HAP-1 (cell line): ENCODE measurements at regions not wholly inside any gene's neighbourhood (a gene's known extent, or its start where the extent isn't known, plus 50 kb on each side); places are given as distances from the start of the nearest gene placed in this dataset.

Experiments used
- DNase-seq, 2 experiments: peaks; one replicate each; pipeline ENCODE4 v3.0.0-alpha.2; 2016 to 2020; ENCODE audit warnings: low spot score in 2 of 2
- H3K27me3 ChIP-seq: fragments of 250-450 bp; sonication (Bioruptor Pico); 2 replicates; pipeline ENCODE4 v1.5.1; 2020; ENCODE audit warnings: low read depth, mild to moderate bottlenecking, moderate library complexity
- H3K36me3 ChIP-seq: fragments of 250-450 bp; sonication (Bioruptor Pico); replicated peaks from 2 replicates; pipeline ENCODE4 v1.5.1; 2020; ENCODE audit warnings: mild to moderate bottlenecking
- H3K4me1 ChIP-seq: fragments of 250-450 bp; sonication (Bioruptor Pico); 2 replicates; pipeline ENCODE4 v1.5.1; 2020; ENCODE audit warnings: mild to moderate bottlenecking
- H3K4me3 ChIP-seq: fragments of 250-450 bp; sonication (Bioruptor Pico); 2 replicates; pipeline ENCODE4 v1.5.1; 2020; ENCODE audit warnings: mild to moderate bottlenecking, moderate library complexity
- H3K9me3 ChIP-seq: fragments of 250-450 bp; sonication (Bioruptor Pico); 2 replicates; pipeline ENCODE4 v1.5.1; 2020; ENCODE audit warnings: mild to moderate bottlenecking, moderate library complexity
- in situ Hi-C: fragments of 300-500 bp; cut with MboI; formaldehyde crosslinking; loops from 3 replicates; pipeline ENCODE4 v1.14.3; 2020; ENCODE audit warnings: low sequenced_read_pairs, inconsistent platforms, mixed read lengths

GRCh38 chr12:93165384-93165932, 212.3 kb upstream of the NUDT4 start:
- Histone ChIP-seq H3K4me1 (peaks cover 10% of the 10 kb centered on the region), H3K4me3 (no peak overlapping the region), H3K9me3 (0 out of 2 replicates have a peak, but pooled peaks cover 2% of the 10 kb centered on the region), H3K36me3 (no peaks in the 10 kb centered on the region), H3K27me3 (no peaks in the 10 kb centered on the region)
- in situ Hi-C loops, result no loop called here
- DNase-seq, result no peak

- DNase-seq, result no peak
- no peaks in the 10 kb centered on the region for H3K36me3 ChIP-seq
- H3K9me3 ChIP-seq, result no peaks in the 10 kb centered on the region
- no peak overlapping the region for H3K4me3 ChIP-seq
- H3K27me3 ChIP-seq, result no peaks in the 10 kb centered on the region
- H3K4me1 ChIP-seq, result peaks cover 10% of the 10 kb centered on the region
- in situ Hi-C loops, result no loop called here
Measured at GRCh38 chr12:93166541-93167307, 211.0 kb upstream of the NUDT4 start.

GRCh38 chr12:93167331-93167730, 210.4 kb upstream of the NUDT4 start:
- in situ Hi-C loops, result no loop called here
- H3K27me3 ChIP-seq, result no peaks in the 10 kb centered on the region

DNA sequence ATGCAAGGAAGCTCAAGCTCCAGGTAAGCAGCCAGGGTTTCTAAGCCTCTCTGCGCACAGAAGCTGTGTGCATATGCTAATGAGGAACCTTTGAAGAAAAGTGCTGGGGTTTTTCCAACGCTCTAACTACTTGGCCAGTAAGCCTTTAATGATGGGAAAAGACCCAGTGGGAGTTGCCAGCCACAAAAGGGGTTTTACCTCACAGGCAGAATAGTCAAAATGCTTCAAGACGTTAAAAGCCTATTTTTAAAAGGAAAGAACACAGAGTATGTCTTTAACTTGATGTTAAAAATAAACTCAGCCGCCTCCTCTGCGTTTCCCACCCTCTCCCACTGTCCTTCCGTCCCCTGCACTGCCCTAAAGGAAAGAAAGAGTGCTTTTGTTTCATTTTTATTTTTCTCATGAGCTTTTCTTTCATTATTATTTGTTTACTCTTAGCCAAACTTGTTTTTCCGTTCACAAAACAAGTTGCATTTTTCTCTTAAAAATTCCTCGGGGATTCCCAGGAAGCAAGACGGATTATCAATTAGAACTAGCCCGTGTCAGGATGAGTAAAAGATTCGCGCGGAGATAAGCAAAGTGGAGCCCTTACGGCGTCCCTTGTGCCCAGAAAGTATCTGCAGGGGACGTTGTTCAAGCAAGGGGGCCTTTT, 209.8 kb upstream of the NUDT4 start:
- Histone ChIP-seq H3K27me3 (no peaks in the 10 kb centered on the region), H3K9me3 (no peaks in the 10 kb centered on the region), H3K36me3 (no peaks in the 10 kb centered on the region), H3K4me3 (peak overlapping the region; percentile 23), H3K4me1 (peaks cover 10% of the 10 kb centered on the region)
- DNase-seq, result peak; percentile 77 to 92
- in situ Hi-C loops, result no loop called here

More at GRCh38 chr12:93167331-93167730, 210.4 kb upstream of the NUDT4 start:
- Histone ChIP-seq H3K9me3 (no peaks in the 10 kb centered on the region), H3K36me3 (no peaks in the 10 kb centered on the region), H3K4me3 (no peak overlapping the region), H3K4me1 (peaks cover 10% of the 10 kb centered on the region)
- no peak for DNase-seq

DNA sequence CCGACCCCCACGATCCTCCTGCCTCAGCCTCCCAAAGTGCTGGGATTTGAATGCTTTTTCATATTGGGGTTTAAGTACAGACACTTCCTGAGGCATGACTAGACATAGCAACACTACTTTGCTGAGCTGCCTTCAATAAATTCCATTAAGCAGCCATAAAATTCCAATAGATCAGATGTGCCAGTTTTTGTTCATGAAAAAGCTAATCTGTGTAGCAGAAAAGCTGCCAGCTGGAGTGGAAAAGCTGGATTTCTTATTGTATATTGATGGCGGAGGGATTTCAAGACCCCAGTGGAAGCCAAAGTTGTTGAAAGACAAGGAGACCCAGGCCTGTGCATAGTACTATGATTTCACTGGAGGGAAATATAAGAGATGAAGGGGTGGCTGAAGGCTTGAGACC, 209.0 kb upstream of the NUDT4 start:
- Histone ChIP-seq H3K4me1 (peaks cover 10% of the 10 kb centered on the region), H3K36me3 (no peaks in the 10 kb centered on the region), H3K4me3 (no peak overlapping the region), H3K27me3 (no peaks in the 10 kb centered on the region), H3K9me3 (no peaks in the 10 kb centered on the region)
- DNase-seq, result no peak
- in situ Hi-C loops, result no loop called here

DNA sequence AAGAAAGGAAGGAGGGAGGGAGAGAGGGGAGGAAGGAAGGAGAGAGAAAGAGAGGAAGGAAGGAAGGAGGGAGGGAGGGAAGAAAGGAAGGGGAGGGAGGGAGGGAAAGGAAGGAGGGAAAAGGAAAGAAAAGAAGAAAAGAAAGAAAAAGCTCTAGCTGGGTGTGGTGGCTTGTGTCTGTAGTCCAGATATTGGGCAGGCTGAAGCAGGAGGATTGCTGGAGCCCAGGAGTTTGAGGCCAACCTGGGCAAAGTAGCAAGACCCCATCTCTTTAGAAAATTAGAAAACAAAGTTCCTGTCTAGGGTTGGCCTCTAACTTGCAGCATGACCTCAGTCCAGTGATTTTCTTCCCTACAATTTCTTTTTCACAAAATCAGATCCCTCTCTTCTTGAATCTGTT, 208.2 kb upstream of the NUDT4 start:
- Histone ChIP-seq H3K4me3 (no peak overlapping the region), H3K36me3 (no peaks in the 10 kb centered on the region), H3K9me3 (no peaks in the 10 kb centered on the region), H3K27me3 (no peaks in the 10 kb centered on the region), H3K4me1 (peaks cover 10% of the 10 kb centered on the region)
- in situ Hi-C loops, result no loop called here
- DNase-seq, result no peak

GRCh38 chr12:93170928-93171327, 206.8 kb upstream of the NUDT4 start:
- no peaks in the 10 kb centered on the region for H3K27me3 ChIP-seq
- no peak overlapping the region for H3K4me3 ChIP-seq
- in situ Hi-C loops, result no loop called here
- DNase-seq, result no peak
- no peaks in the 10 kb centered on the region for H3K9me3 ChIP-seq
- H3K36me3 ChIP-seq, result no peaks in the 10 kb centered on the region
- H3K4me1 ChIP-seq, result peaks cover 10% of the 10 kb centered on the region

DNA sequence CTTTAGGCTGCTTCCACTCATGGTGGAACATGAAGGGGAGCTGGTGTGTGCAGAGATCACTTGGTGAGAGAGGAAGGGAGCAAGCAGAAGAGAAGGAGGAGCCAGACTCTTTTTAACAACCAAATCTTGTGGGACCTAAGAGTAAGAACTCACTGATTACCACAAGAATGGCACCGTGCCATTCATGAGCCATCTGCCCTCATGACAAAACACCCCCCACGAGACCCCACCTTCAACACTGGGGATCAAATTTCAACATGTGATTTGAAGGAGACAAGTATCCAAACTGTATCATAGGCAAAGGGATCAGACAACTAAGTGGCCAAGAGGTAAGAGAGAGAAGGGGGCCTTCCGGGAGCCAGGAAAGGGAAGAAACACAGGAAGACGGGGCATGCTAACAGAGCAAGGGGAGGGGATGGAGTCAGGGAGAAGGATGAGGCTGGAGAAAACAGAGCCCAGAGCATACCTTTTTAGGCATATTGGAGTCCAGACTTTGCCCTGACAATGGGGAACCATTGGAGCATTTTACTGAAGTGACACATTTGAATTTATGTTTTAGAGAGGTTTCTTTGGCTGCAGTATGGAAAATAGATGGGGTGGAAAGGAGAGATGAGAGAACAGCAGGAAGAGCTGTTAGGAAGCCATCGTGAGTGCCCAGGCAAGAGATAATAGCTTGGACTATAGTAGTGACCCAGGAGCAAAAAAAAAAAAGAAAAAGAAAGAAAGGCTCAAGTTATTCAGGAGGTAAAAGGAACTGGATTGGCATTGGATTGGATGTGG, 204.4 kb upstream of the NUDT4 start:
- DNase-seq, result no peak
- Histone ChIP-seq H3K9me3 (peaks cover 2% of the 10 kb centered on the region; the same call in 1 of the 2 replicates), H3K4me1 (0 out of 2 replicates have a peak, but pooled peaks cover under 1% of the 10 kb centered on the region), H3K4me3 (no peak overlapping the region), H3K36me3 (no peaks in the 10 kb centered on the region), H3K27me3 (no peaks in the 10 kb centered on the region)
- in situ Hi-C loops, result no loop called here

GRCh38 chr12:93174048-93174447, 203.7 kb upstream of the NUDT4 start:
- Histone ChIP-seq H3K9me3 (peaks cover 2% of the 10 kb centered on the region; the same call in 1 of the 2 replicates), H3K4me3 (no peak overlapping the region), H3K27me3 (no peaks in the 10 kb centered on the region), H3K36me3 (no peaks in the 10 kb centered on the region), H3K4me1 (no peaks in the 10 kb centered on the region)
- in situ Hi-C loops, result no loop called here
- no peak for DNase-seq

GRCh38 chr12:93174473-93174872, 203.3 kb upstream of the NUDT4 start:
- Histone ChIP-seq H3K9me3 (peaks cover 2% of the 10 kb centered on the region; the same call in 1 of the 2 replicates), H3K4me3 (no peak overlapping the region), H3K36me3 (no peaks in the 10 kb centered on the region), H3K27me3 (no peaks in the 10 kb centered on the region), H3K4me1 (no peaks in the 10 kb centered on the region)
- no peak for DNase-seq
- in situ Hi-C loops, result no loop called here

DNA sequence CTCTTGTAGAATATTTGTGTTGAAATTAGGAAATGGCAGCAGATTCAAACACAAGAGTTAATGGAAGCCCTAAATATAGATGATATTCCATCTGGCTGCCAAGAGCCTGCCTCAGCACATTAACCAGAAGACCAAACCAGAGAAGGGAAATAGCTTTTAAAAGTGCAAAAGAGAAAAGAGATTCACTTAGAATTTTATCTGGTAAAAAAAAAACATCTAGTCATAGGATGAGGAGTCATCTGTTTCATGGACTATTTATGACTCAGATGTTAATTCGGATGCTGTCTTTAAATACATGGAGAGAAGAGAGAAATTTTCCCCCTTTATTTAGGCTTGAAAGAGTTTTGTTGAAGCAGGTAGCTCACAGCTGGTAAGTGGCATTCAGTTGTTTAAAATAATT, 201.6 kb upstream of the NUDT4 start:
- H3K36me3 ChIP-seq, result no peaks in the 10 kb centered on the region
- H3K4me3 ChIP-seq, result no peak overlapping the region
- in situ Hi-C loops, result no loop called here
- no peak for DNase-seq
- no peaks in the 10 kb centered on the region for H3K4me1 ChIP-seq
- H3K9me3 ChIP-seq, result peaks cover 2% of the 10 kb centered on the region; the same call in 1 of the 2 replicates
- no peaks in the 10 kb centered on the region for H3K27me3 ChIP-seq

- peaks cover 2% of the 10 kb centered on the region; the same call in 1 of the 2 replicates for H3K9me3 ChIP-seq
- no peaks in the 10 kb centered on the region for H3K36me3 ChIP-seq
- in situ Hi-C loops, result no loop called here
- no peaks in the 10 kb centered on the region for H3K4me1 ChIP-seq
- no peak overlapping the region for H3K4me3 ChIP-seq
- DNase-seq, result no peak
- H3K27me3 ChIP-seq, result no peaks in the 10 kb centered on the region
Measured at GRCh38 chr12:93176610-93177126, 201.1 kb upstream of the NUDT4 start.
